Caki2 (cell line): ENCODE measurements at regions not wholly inside any gene's neighbourhood (a gene's known extent, or its start where the extent isn't known, plus 50 kb on each side); places are given as distances from the start of the nearest gene placed in this dataset.

Experiments
- DNase-seq: peaks from one replicate; pipeline ENCODE4 v3.0.0-alpha.2; 2015; ENCODE audit warnings: low read depth
- in situ Hi-C: cut with HindIII; loops from 2 replicates; pipeline ENCODE4 v1.10.0; 2016; ENCODE audit warnings: low sequenced_read_pairs, low pct_unique_long_range_greater_than_20kb, mixed read lengths

- in situ Hi-C loops, result no loop called here
- no peak for DNase-seq
These were observed 255.9 kb downstream of the LMO4 start for GRCh38 chr1:87584586-87584985.

GRCh38 chr1:87586501-87586900, 257.8 kb downstream of the LMO4 start:
- DNase-seq, result no peak
- in situ Hi-C loops, result no loop called here

- in situ Hi-C loops, result no loop called here
- DNase-seq, result no peak
These were observed 259.8 kb downstream of the LMO4 start for GRCh38 chr1:87588495-87588894.

- DNase-seq, result no peak
- in situ Hi-C loops, result no loop called here
These were observed 262.8 kb downstream of the LMO4 start for GRCh38 chr1:87591492-87591891.

- in situ Hi-C loops, result no loop called here
- no peak for DNase-seq
These were observed 263.5 kb downstream of the LMO4 start for GRCh38 chr1:87592156-87592555.

GRCh38 chr1:87594736-87595383, 266.2 kb downstream of the LMO4 start:
- no peak for DNase-seq

GRCh38 chr1:87595384-87595781, 266.7 kb downstream of the LMO4 start:
- no peak for DNase-seq
- in situ Hi-C loops, result no loop called here

More at GRCh38 chr1:87594736-87595383, 266.2 kb downstream of the LMO4 start:
- in situ Hi-C loops, result no loop called here

GRCh38 chr1:87598429-87598828, 269.7 kb downstream of the LMO4 start:
- no peak for DNase-seq
- in situ Hi-C loops, result no loop called here

GRCh38 chr1:87599569-87599968, 270.9 kb downstream of the LMO4 start:
- in situ Hi-C loops, result no loop called here

GRCh38 chr1:87600055-87600850, 271.6 kb downstream of the LMO4 start:
- no peak for DNase-seq
- in situ Hi-C loops, result no loop called here

More at GRCh38 chr1:87599569-87599968, 270.9 kb downstream of the LMO4 start:
- DNase-seq, result no peak

- in situ Hi-C loops, result no loop called here
- no peak for DNase-seq
These were observed 272.2 kb downstream of the LMO4 start for GRCh38 chr1:87600854-87601253.

- in situ Hi-C loops, result no loop called here
- DNase-seq, result no peak
These were observed 274.9 kb downstream of the LMO4 start for GRCh38 chr1:87603626-87604025.

- in situ Hi-C loops, result no loop called here
- DNase-seq, result no peak
These were observed 284.3 kb downstream of the LMO4 start for GRCh38 chr1:87612956-87613355.

GRCh38 chr1:87615491-87615890, 286.8 kb downstream of the LMO4 start:
- in situ Hi-C loops, result no loop called here
- no peak for DNase-seq

- in situ Hi-C loops, result no loop called here
- DNase-seq, result no peak
These were observed 287.2 kb downstream of the LMO4 start for GRCh38 chr1:87615901-87616300.

- in situ Hi-C loops, result no loop called here
- no peak for DNase-seq
These were observed 292.1 kb downstream of the LMO4 start for GRCh38 chr1:87620807-87621206.

- no peak for DNase-seq
- in situ Hi-C loops, result no loop called here
These were observed 301.0 kb downstream of the LMO4 start for GRCh38 chr1:87629673-87630072.

- no peak for DNase-seq
- in situ Hi-C loops, result no loop called here
These were observed 303.6 kb downstream of the LMO4 start for GRCh38 chr1:87632232-87632631.

- in situ Hi-C loops, result no loop called here
- no peak for DNase-seq
These were observed 307.7 kb downstream of the LMO4 start for GRCh38 chr1:87636198-87636892.
